ENCODE measurements at regions not wholly inside any gene's neighbourhood (a gene's known extent, or its start where the extent isn't known, plus 50 kb on each side); places are given as distances from the start of the nearest gene placed in this dataset.

- TF ChIP-seq SREBF2 (IDR thresholded peaks at IDR 0.05; ENCODE audit: low read length): no peak
- TF ChIP-seq RAD21 (IDR thresholded peaks at IDR 0.05; ENCODE audit: insufficient read depth, low read depth, low read length): no peak
Measured at GRCh38 chr20:56693217-56693616, 64.1 kb downstream of the TFAP2C start (continued).

- H3K4me3 ChIP-seq: no peak overlapping the region
- WGBS (ENCODE audit: insufficient coverage, insufficient replicate concordance, low lambda C conversion rate, missing lambda C conversion rate): 78% methylated on average over 11 of the region's 11 CpGs
- no TSS peak for BruUV-seq (replicated peaks)
- ChIA-PET CTCF (no interaction called here), SMC1A (ENCODE audit: uncharacterized antibody, unreplicated experiment) (no interaction called here), POLR2A (no interaction called here), RAD21 (ENCODE audit: unreplicated experiment) (no interaction called here)
- in situ Hi-C loops (cut with MboI): no loop called here
- H3K27me3 ChIP-seq (replicated peaks in 1 of 2; ENCODE audit: control insufficient read depth in 2 of 2, insufficient read depth in 2 of 2, low read length in 1 of 2): no peaks in the 10 kb centered on the region; a peak in 1 of 4 replicates
- no peak for DNase-seq (ENCODE audit: low read depth, low spot score)
- H3K27ac ChIP-seq (ENCODE audit: control insufficient read depth, insufficient read depth): no peak overlapping the region
- no peaks in the 10 kb centered on the region for H3K4me1 ChIP-seq (ENCODE audit: control insufficient read depth, insufficient read depth, low read length)
- no peaks in the 10 kb centered on the region for H4K20me1 ChIP-seq (ENCODE audit: control insufficient read depth, insufficient read depth)
- no peaks in the 10 kb centered on the region for H3K9me3 ChIP-seq (replicated peaks; ENCODE audit: control insufficient read depth, insufficient read depth, low read length)
- ATAC-seq: no peak
- H2AFZ ChIP-seq (ENCODE audit: control insufficient read depth, low read depth, low read length): no peak overlapping the region
- H3K4me2 ChIP-seq (ENCODE audit: control insufficient read depth, insufficient read depth): no peak overlapping the region
- no peak overlapping the region for H3K9ac ChIP-seq (ENCODE audit: control insufficient read depth, insufficient read depth, low read length)
- H3K79me2 ChIP-seq (ENCODE audit: control insufficient read depth, insufficient read depth, low read length): no peaks in the 10 kb centered on the region
- no peak for TF ChIP-seq TBL1XR1 (IDR thresholded peaks at IDR 0.05; ENCODE audit: low read depth, low read length)
- TF ChIP-seq NFXL1 (IDR thresholded peaks at IDR 0.05; ENCODE audit: borderline replicate concordance): no peak
- TF ChIP-seq ESRRA (IDR thresholded peaks at IDR 0.05; ENCODE audit: low read length): no peak
- no peak for TF ChIP-seq RAD21 (IDR thresholded peaks at IDR 0.05; ENCODE audit: insufficient read depth, low read depth, low read length)
- no peak for TF ChIP-seq NR2C2 (IDR thresholded peaks at IDR 0.05; ENCODE audit: borderline replicate concordance, control insufficient read depth, insufficient read length, low read depth)
- no peak for TF ChIP-seq BMI1 (IDR thresholded peaks at IDR 0.05; ENCODE audit: borderline replicate concordance)
- no peak for TF ChIP-seq FOXM1 (IDR thresholded peaks at IDR 0.05; ENCODE audit: low read depth, low read length)
- TF ChIP-seq CEBPB (IDR thresholded peaks at IDR 0.05; ENCODE audit: borderline replicate concordance in 1 of 2, low read depth in 2 of 2, low read length in 2 of 2): no peak
- no peak for TF ChIP-seq RCOR1 (conservative IDR thresholded peaks at IDR 0.05; ENCODE audit: low read depth, low read length)
- TF ChIP-seq JUND (IDR thresholded peaks at IDR 0.05; ENCODE audit: low read depth, low read length): no peak
- TF ChIP-seq, protein P1, sequence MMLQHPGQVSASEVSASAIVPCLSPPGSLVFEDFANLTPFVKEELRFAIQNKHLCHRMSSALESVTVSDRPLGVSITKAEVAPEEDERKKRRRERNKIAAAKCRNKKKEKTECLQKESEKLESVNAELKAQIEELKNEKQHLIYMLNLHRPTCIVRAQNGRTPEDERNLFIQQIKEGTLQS (IDR thresholded peaks at IDR 0.05; ENCODE audit: borderline replicate concordance, extremely low read depth, low read depth, low read length): no peak
- FAIRE-seq: no peak
- intact Hi-C loops (cut with micrococcal nuclease; ENCODE audit: unreplicated experiment): no loop called here
- H3K36me3 ChIP-seq (ENCODE audit: control insufficient read depth in 2 of 2, insufficient read depth in 2 of 2, low read length in 1 of 2): no peaks in the 10 kb centered on the region
Measured at GRCh38 chr20:56697476-56697875, 68.4 kb downstream of the TFAP2C start.
